WTC11 (cell line): ENCODE measurements at regions not wholly inside any gene's neighbourhood (a gene's known extent, or its start where the extent isn't known, plus 50 kb on each side); places are given as distances from the start of the nearest gene placed in this dataset.

Source experiments
- ATAC-seq: fragments of 200-7000 bp; cut with Tn5 transposase; 2 replicates; pipeline ENCODE4 v1.10.0; 2021; ENCODE audit warnings: mild to moderate bottlenecking, moderate library complexity
- CTCF ChIA-PET: fragments of 300-600 bp; sonication (Branson Sonifier 250); formaldehyde crosslinking; loops from one replicate; lab custom pipeline; 2021; ENCODE audit warnings: antibody characterized with exemption; lab: Charles Lee
- POLR2A ChIA-PET: fragments of 350-600 bp; sonication (Branson Sonifier 250); formaldehyde crosslinking; loops from one replicate; lab custom pipeline; 2021; ENCODE audit warnings: antibody characterized with exemption; lab: Charles Lee
- DNase-seq: peaks from one replicate; pipeline ENCODE4 v3.0.0; 2021; ENCODE audit warnings: low spot score
- H3K27ac Mint-ChIP-seq: 2 replicates; pipeline ENCODE4 v1.8.0; 2021; ENCODE audit warnings: mixed read lengths
- H3K27me3 Mint-ChIP-seq: 2 replicates; pipeline ENCODE4 v1.8.0; 2021; ENCODE audit warnings: low read depth, mild to moderate bottlenecking, moderate library complexity, mixed read lengths
- H3K36me3 Mint-ChIP-seq: 2 replicates; pipeline ENCODE4 v1.8.0; 2021; ENCODE audit warnings: mixed read lengths
- H3K4me1 Mint-ChIP-seq: 2 replicates; pipeline ENCODE4 v1.8.0; 2022; ENCODE audit warnings: mixed read lengths
- H3K4me3 Mint-ChIP-seq: 2 replicates; pipeline ENCODE4 v1.8.0; 2021; ENCODE audit warnings: mild to moderate bottlenecking, moderate library complexity, mixed read lengths
- H3K9me3 Mint-ChIP-seq: 2 replicates; pipeline ENCODE4 v1.8.0; 2021; ENCODE audit warnings: mixed read lengths
- AR ChIP-seq: fragments of 250-450 bp; sonication (Bioruptor Pico); IDR thresholded peaks from 2 replicates; pipeline ENCODE4 v1.9.0; 2021; ENCODE audit warnings: mild to moderate bottlenecking
- ARID4B ChIP-seq: sonication (generic); formaldehyde crosslinking; IDR thresholded peaks from 2 replicates; pipeline ENCODE4 v1.8.0; 2023; ENCODE audit warnings: missing genetic modification reagents, mild to moderate bottlenecking, borderline replicate concordance
- FOXK1 ChIP-seq: sonication (generic); formaldehyde crosslinking; IDR thresholded peaks from 2 replicates; pipeline ENCODE4 v1.8.0; 2022; ENCODE audit warnings: mild to moderate bottlenecking, moderate library complexity, missing genetic modification reagents
- GABPB1 ChIP-seq: sonication (generic); formaldehyde crosslinking; IDR thresholded peaks from 2 replicates; pipeline ENCODE4 v1.8.1; 2023; ENCODE audit warnings: mild to moderate bottlenecking, missing genetic modification reagents
- GRHL2 ChIP-seq: fragments of 250-450 bp; sonication (Bioruptor Pico); IDR thresholded peaks from 2 replicates; pipeline ENCODE4 v1.8.0; 2022; ENCODE audit warnings: mild to moderate bottlenecking, moderate library complexity; ENCODE audit not compliant: insufficient replicate concordance, severe bottlenecking
- HMGXB4 ChIP-seq: sonication (generic); formaldehyde crosslinking; IDR thresholded peaks from 2 replicates; pipeline ENCODE4 v1.8.1; 2023; ENCODE audit warnings: mild to moderate bottlenecking, moderate library complexity, missing genetic modification reagents
- IRF2 ChIP-seq: sonication (generic); formaldehyde crosslinking; IDR thresholded peaks from 2 replicates; pipeline ENCODE4 v1.8.0; 2022; ENCODE audit warnings: low read depth, missing genetic modification reagents, borderline replicate concordance
- JAZF1 ChIP-seq: fragments of 250-450 bp; sonication (Bioruptor Pico); IDR thresholded peaks from 2 replicates; pipeline ENCODE4 v1.9.0; 2021; ENCODE audit warnings: moderate library complexity, mild to moderate bottlenecking, inconsistent platforms
- KAT7 ChIP-seq: sonication (generic); formaldehyde crosslinking; IDR thresholded peaks from 2 replicates; pipeline ENCODE4 v1.8.1; 2023; ENCODE audit warnings: missing genetic modification reagents, mild to moderate bottlenecking, borderline replicate concordance
- NFATC4 ChIP-seq: fragments of 250-450 bp; sonication (Bioruptor Pico); IDR thresholded peaks from 2 replicates; pipeline ENCODE4 v1.9.0; 2021; ENCODE audit warnings: mild to moderate bottlenecking
- OVOL2 ChIP-seq: fragments of 250-450 bp; sonication (Bioruptor Pico); IDR thresholded peaks from 2 replicates; pipeline ENCODE4 v1.9.0; 2021; ENCODE audit warnings: mild to moderate bottlenecking, borderline replicate concordance
- RORB ChIP-seq: fragments of 250-450 bp; sonication (Bioruptor Pico); IDR thresholded peaks from 2 replicates; pipeline ENCODE4 v1.9.0; 2021; ENCODE audit warnings: mild to moderate bottlenecking
- SMAD4 ChIP-seq: sonication (generic); formaldehyde crosslinking; IDR thresholded peaks from 2 replicates; pipeline ENCODE4 v1.8.0; 2022; ENCODE audit warnings: mild to moderate bottlenecking, missing genetic modification reagents
- STAT6 ChIP-seq: sonication (generic); formaldehyde crosslinking; conservative IDR thresholded peaks from 2 replicates; pipeline ENCODE4 v1.8.1; 2023; ENCODE audit warnings: mild to moderate bottlenecking, low read depth, missing genetic modification reagents, moderate library complexity
- TEAD4 ChIP-seq: sonication (generic); formaldehyde crosslinking; IDR thresholded peaks from 2 replicates; pipeline ENCODE4 v1.8.0; 2022; ENCODE audit warnings: mild to moderate bottlenecking, missing genetic modification reagents
- USF2 ChIP-seq: sonication (generic); formaldehyde crosslinking; IDR thresholded peaks from 2 replicates; pipeline ENCODE4 v1.8.1; 2023; ENCODE audit warnings: mild to moderate bottlenecking, missing genetic modification reagents, moderate library complexity
- ZBTB21 ChIP-seq: sonication (generic); formaldehyde crosslinking; IDR thresholded peaks from 2 replicates; pipeline ENCODE4 v1.8.1; 2023; ENCODE audit warnings: mild to moderate bottlenecking, missing genetic modification reagents, borderline replicate concordance
- ZBTB43 ChIP-seq: sonication (generic); formaldehyde crosslinking; IDR thresholded peaks from 2 replicates; pipeline ENCODE4 v1.8.1; 2023; ENCODE audit warnings: mild to moderate bottlenecking, missing genetic modification reagents
- ZNF512 ChIP-seq: sonication (generic); formaldehyde crosslinking; IDR thresholded peaks from 2 replicates; pipeline ENCODE4 v1.8.1; 2022; ENCODE audit warnings: missing genetic modification reagents, borderline replicate concordance

- DNase-seq (no peak), ATAC-seq (no peak)
- no peak for TF ChIP-seq KAT7
- TF ChIP-seq JAZF1 (CRISPR knock-in tag), result no peak
- no peak for TF ChIP-seq USF2 (CRISPR knock-in tag)
- no peak for TF ChIP-seq GABPB1 (CRISPR knock-in tag)
- TF ChIP-seq ZBTB21, result no peak
- TF ChIP-seq TEAD4 (CRISPR knock-in tag), result no peak
- no peak for TF ChIP-seq IRF2 (CRISPR knock-in tag)
- TF ChIP-seq FOXK1 (CRISPR knock-in tag), result no peak
- TF ChIP-seq AR (CRISPR knock-in tag), result no peak
- no peak for TF ChIP-seq RORB (CRISPR knock-in tag)
- TF ChIP-seq SMAD4, result no peak
- TF ChIP-seq STAT6 (CRISPR knock-in tag), result no peak
- no peak for TF ChIP-seq ZNF512
- Mint-ChIP-seq H3K4me1 (peaks cover 19% of the 10 kb centered on the region), H3K9me3 (peaks cover 2% of the 10 kb centered on the region; the same call in 1 of the 2 replicates), H3K36me3 (no peaks in the 10 kb centered on the region), H3K27me3 (no peaks in the 10 kb centered on the region), H3K27ac (peak overlapping the region; percentile 30; the same call in 1 of the 2 replicates), H3K4me3 (no peak overlapping the region)
- CTCF ChIA-PET, result no interaction called here
- POLR2A ChIA-PET, result no interaction called here
Observed at GRCh38 chr7:77475181-77475580, 59.0 kb upstream of the GSAP start.

GRCh38 chr7:77474756-77475155 is 58.6 kb upstream of the GSAP start:
- no peak for ATAC-seq
- Mint-ChIP-seq H3K27ac (no peak overlapping the region), H3K4me3 (no peak overlapping the region), H3K27me3 (no peaks in the 10 kb centered on the region), H3K4me1 (peaks cover 22% of the 10 kb centered on the region), H3K36me3 (no peaks in the 10 kb centered on the region), H3K9me3 (peaks cover 6% of the 10 kb centered on the region)
- POLR2A ChIA-PET, result interaction anchor here (0.7 kb wide), 1 partner anchor 63 kb away, joined by 4 read pairs; no protein-coding TSS in a partner anchor
- TF ChIP-seq NFATC4 (CRISPR knock-in tag), result no peak
- TF ChIP-seq ZBTB21, result no peak
- TF ChIP-seq ZBTB43 (CRISPR knock-in tag), result no peak
- TF ChIP-seq HMGXB4 (CRISPR knock-in tag), result no peak
- no peak for TF ChIP-seq ARID4B (CRISPR knock-in tag)
- TF ChIP-seq GRHL2 (CRISPR knock-in tag), result no peak
- TF ChIP-seq OVOL2 (CRISPR knock-in tag), result no peak
- no peak for DNase-seq
- CTCF ChIA-PET, result no interaction called here
